ENCODE measurements at regions not wholly inside any gene's neighbourhood (a gene's known extent, or its start where the extent isn't known, plus 50 kb on each side); places are given as distances from the start of the nearest gene placed in this dataset.

DNA sequence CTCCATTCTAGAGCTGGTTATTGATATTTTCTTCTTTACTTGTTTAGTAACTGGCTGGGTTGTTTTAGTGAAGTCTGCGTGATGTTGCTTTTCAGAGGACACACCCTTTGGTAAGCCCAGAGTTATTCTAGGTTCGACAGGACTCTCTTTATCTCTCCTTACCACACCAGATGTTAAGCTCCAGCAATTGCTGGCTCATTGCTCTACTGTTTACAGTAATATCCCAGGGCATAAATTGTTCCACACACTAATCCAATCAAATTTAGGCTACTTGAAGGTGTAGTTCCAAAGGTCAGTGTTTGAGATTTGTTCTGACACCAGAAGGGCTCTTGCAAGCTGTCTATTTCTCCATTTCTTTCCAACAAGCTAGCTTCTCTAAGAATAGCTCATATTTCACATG lies 506.6 kb downstream of the NR4A2 start:
- H3K27me3 ChIP-seq (ENCODE audit: control insufficient read depth in 2 of 2, insufficient read depth in 2 of 2, low read length in 2 of 2): no peaks in the 10 kb centered on the region
- H3K36me3 ChIP-seq (ENCODE audit: control insufficient read depth, insufficient read depth, low read length): no peaks in the 10 kb centered on the region
- H3K4me2 ChIP-seq (ENCODE audit: insufficient read depth, low read length): no peak overlapping the region
- POLR2A ChIA-PET: no interaction called here
- CTCF ChIA-PET (ENCODE audit: low intra/inter-chr PET ratio): interaction anchor here (0.6 kb wide), 1 partner anchor 14 kb away, joined by 3 read pairs; no protein-coding TSS in a partner anchor
- H4K20me1 ChIP-seq (replicated peaks; ENCODE audit: control insufficient read depth, insufficient read depth, low read length): no peaks in the 10 kb centered on the region
- H2AFZ ChIP-seq (ENCODE audit: low read depth, low read length): no peak overlapping the region
- no peak overlapping the region for H3K27ac ChIP-seq (ENCODE audit: extremely low read depth, low read depth, low read length)
- no peak overlapping the region for H3K4me3 ChIP-seq
- BruUV-seq (replicated peaks): no TSS peak
- DNase-seq (ENCODE audit: extremely low read depth in 1 of 4, low spot score in 3 of 4): peak in 2 of 4 experiments; percentile 27 to 30
- no peaks in the 10 kb centered on the region for H3K9me1 ChIP-seq (ENCODE audit: control insufficient read depth, insufficient read depth, low read length)
- peak; percentile 70 for ATAC-seq
- in situ Hi-C loops (cut with MboI): no loop called here
- FAIRE-seq: no peak
- 2% methylated on average over 2 of the region's 2 CpGs for WGBS (ENCODE audit: insufficient coverage, low coverage, missing lambda C conversion rate)
- H3K9me3 ChIP-seq (replicated peaks; ENCODE audit: control insufficient read depth, insufficient read depth, low read depth, low read length): no peaks in the 10 kb centered on the region
- no peaks in the 10 kb centered on the region for H3K4me1 ChIP-seq (replicated peaks in 1 of 2; ENCODE audit: control insufficient read depth in 2 of 2, insufficient read depth in 2 of 2, low read length in 2 of 2)
- H3K79me2 ChIP-seq (ENCODE audit: control insufficient read depth, insufficient read depth, low read length): no peaks in the 10 kb centered on the region
- no peak overlapping the region for H3K9ac ChIP-seq (ENCODE audit: insufficient read depth in 1 of 2, low read depth in 2 of 2, low read length in 2 of 2)
- intact Hi-C loops (cut with micrococcal nuclease): no loop called here
- TF ChIP-seq PYGO2 (tag; IDR thresholded peaks at IDR 0.05) (no peak), TRIM24 (IDR thresholded peaks at IDR 0.05) (no peak), PPARD (CRISPR knock-in tag; IDR thresholded peaks at IDR 0.05) (no peak), SIX5 (IDR thresholded peaks at IDR 0.05; ENCODE audit: borderline replicate concordance in 1 of 2, insufficient read depth in 1 of 2, low read depth in 1 of 2, low read length in 2 of 2) (no peak), NCOR1 (IDR thresholded peaks at IDR 0.05) (peak; percentile 26; the same call in 1 of the 2 replicates), SNIP1 (IDR thresholded peaks at IDR 0.05; ENCODE audit: low read depth) (no peak), CHD2 (IDR thresholded peaks at IDR 0.05; ENCODE audit: low read depth, low read length) (no peak), KAT7 (CRISPR knock-in tag; IDR thresholded peaks at IDR 0.05; ENCODE audit: borderline replicate concordance) (no peak), CSDE1 (IDR thresholded peaks at IDR 0.05) (no peak), NR2C2 (CRISPR knock-in tag; IDR thresholded peaks at IDR 0.05) (no peak), NR2C2 (tag; IDR thresholded peaks at IDR 0.05) (peak; percentile 49), ZNF212 (CRISPR knock-in tag; IDR thresholded peaks at IDR 0.05) (no peak), ZNF444 (CRISPR knock-in tag; IDR thresholded peaks at IDR 0.05) (no peak)
- TF ChIP-seq, protein P1, sequence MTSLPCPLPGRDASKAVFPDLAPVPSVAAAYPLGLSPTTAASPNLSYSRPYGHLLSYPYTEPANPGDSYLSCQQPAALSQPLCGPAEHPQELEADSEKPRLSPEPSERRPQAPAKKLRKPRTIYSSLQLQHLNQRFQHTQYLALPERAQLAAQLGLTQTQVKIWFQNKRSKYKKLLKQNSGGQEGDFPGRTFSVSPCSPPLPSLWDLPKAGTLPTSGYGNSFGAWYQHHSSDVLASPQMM (CRISPR knock-in tag; IDR thresholded peaks at IDR 0.05): no peak
- TF ChIP-seq, protein P2, sequence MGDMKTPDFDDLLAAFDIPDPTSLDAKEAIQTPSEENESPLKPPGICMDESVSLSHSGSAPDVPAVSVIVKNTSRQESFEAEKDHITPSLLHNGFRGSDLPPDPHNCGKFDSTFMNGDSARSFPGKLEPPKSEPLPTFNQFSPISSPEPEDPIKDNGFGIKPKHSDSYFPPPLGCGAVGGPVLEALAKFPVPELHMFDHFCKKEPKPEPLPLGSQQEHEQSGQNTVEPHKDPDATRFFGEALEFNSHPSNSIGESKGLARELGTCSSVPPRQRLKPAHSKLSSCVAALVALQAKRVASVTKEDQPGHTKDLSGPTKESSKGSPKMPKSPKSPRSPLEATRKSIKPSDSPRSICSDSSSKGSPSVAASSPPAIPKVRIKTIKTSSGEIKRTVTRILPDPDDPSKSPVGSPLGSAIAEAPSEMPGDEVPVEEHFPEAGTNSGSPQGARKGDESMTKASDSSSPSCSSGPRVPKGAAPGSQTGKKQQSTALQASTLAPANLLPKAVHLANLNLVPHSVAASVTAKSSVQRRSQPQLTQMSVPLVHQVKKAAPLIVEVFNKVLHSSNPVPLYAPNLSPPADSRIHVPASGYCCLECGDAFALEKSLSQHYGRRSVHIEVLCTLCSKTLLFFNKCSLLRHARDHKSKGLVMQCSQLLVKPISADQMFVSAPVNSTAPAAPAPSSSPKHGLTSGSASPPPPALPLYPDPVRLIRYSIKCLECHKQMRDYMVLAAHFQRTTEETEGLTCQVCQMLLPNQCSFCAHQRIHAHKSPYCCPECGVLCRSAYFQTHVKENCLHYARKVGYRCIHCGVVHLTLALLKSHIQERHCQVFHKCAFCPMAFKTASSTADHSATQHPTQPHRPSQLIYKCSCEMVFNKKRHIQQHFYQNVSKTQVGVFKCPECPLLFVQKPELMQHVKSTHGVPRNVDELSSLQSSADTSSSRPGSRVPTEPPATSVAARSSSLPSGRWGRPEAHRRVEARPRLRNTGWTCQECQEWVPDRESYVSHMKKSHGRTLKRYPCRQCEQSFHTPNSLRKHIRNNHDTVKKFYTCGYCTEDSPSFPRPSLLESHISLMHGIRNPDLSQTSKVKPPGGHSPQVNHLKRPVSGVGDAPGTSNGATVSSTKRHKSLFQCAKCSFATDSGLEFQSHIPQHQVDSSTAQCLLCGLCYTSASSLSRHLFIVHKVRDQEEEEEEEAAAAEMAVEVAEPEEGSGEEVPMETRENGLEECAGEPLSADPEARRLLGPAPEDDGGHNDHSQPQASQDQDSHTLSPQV (IDR thresholded peaks at IDR 0.05): no peak
- TF ChIP-seq, protein P3, sequence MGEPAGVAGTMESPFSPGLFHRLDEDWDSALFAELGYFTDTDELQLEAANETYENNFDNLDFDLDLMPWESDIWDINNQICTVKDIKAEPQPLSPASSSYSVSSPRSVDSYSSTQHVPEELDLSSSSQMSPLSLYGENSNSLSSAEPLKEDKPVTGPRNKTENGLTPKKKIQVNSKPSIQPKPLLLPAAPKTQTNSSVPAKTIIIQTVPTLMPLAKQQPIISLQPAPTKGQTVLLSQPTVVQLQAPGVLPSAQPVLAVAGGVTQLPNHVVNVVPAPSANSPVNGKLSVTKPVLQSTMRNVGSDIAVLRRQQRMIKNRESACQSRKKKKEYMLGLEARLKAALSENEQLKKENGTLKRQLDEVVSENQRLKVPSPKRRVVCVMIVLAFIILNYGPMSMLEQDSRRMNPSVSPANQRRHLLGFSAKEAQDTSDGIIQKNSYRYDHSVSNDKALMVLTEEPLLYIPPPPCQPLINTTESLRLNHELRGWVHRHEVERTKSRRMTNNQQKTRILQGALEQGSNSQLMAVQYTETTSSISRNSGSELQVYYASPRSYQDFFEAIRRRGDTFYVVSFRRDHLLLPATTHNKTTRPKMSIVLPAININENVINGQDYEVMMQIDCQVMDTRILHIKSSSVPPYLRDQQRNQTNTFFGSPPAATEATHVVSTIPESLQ (CRISPR knock-in tag; IDR thresholded peaks at IDR 0.05): no peak
- TF ChIP-seq, protein P4, sequence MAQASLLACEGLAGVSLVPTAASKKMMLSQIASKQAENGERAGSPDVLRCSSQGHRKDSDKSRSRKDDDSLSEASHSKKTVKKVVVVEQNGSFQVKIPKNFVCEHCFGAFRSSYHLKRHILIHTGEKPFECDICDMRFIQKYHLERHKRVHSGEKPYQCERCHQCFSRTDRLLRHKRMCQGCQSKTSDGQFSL (CRISPR knock-in tag; IDR thresholded peaks at IDR 0.05): no peak
- TF ChIP-seq, protein P4 (tag; IDR thresholded peaks at IDR 0.05): no peak

Data from K562 (cell line).